HG02571 (cell line): ENCODE measurements at regions not wholly inside any gene's neighbourhood (a gene's known extent, or its start where the extent isn't known, plus 50 kb on each side); places are given as distances from the start of the nearest gene placed in this dataset.

Experiments
- ATAC-seq: cut with Tn5 transposase; IDR thresholded peaks from one replicate; pipeline ENCODE4 v1.9.1; 2021; ENCODE audit warnings: mild to moderate bottlenecking, moderate library complexity; ENCODE audit not compliant: unreplicated experiment

GRCh38 chr5:88144219-88145001 lies 124.2 kb downstream of the TMEM161B start:
- ATAC-seq, result no peak

DNA sequence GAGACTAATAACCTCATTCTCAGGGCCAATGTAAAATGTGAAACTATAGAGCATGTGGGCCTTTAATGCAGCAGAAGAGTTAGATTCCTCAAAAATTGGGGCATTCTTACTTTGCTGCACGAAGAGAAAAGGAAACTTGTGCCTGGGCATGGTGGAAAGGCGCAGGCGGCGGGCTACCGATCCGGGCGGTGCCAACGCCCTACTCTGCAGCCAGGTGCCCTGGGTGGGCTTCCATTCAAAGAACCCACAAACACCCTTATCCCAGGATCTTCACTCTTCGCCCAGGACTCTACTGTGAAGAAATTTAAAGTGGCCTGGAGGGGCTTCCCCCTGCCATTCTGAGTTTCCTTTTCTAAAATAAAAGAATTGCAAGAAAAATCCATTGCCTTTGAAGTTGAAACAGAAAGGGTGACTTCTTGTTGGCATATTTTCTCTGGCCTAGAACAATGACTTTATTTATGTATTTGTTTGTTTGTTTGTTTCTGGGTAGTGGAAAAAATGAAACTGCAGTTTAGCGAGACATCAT lies 124.9 kb downstream of the TMEM161B start:
- ATAC-seq, result no peak

DNA sequence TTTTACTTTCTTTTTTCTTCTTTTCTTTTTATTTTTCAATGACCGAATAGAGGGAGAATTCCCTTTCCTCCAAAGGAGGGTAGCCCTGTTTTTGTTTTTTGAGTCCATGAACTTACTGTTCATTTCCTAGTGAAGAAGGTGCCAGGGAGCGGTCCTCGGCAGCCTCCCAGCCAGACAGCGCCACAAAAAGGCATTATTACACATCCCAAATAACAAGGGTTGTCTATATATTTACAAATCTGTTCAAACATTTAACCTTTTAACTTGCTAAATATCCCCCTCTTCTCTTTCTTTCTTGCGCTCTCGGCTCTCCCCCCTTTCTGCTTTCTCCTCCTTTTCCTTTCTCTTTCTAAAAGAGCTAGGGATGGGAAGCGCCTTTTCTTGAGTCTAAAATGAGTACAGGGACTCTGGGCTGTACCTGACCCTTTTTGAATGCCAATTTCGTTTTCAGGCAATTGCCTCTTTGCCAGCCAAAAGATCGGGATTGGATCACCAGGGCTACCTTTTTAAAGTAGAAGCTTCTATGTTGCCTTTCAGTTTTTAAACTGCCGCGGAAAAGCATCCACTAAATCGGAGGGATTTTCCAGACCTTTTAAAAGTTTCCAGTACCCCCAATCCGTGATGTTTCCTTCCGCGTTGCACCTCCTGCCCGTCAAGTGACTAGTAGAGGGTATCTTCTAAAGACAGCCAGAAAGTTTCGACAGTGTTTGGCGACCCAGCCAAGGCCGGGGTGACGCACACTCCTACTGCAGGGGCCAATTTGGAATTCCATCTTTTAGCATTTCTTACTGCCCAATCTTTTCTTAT lies 125.6 kb downstream of the TMEM161B start:
- ATAC-seq, result no peak

DNA sequence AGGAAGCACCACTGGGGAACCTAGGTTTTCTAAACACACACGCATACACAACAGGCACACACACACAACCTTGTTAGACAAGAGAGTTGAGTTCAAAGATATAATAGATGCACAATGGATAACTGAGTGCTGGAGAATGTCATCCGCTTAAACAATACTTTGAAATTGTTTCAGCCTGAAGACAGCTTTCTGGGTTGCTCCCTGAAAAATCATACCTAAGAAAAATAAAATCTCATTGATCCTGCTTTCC lies 126.1 kb downstream of the TMEM161B start:
- ATAC-seq, result no peak

- ATAC-seq, result peak; percentile 88
These were observed 127.5 kb downstream of the TMEM161B start for GRCh38 chr5:88140856-88141752.

GRCh38 chr5:88140396-88140855 lies 128.2 kb downstream of the TMEM161B start:
- ATAC-seq, result no peak

- no peak for ATAC-seq
These were observed 138.3 kb downstream of the TMEM161B start for GRCh38 chr5:88130211-88130815.

GRCh38 chr5:88128813-88129212 lies 139.8 kb downstream of the TMEM161B start:
- no peak for ATAC-seq

- no peak for ATAC-seq
These were observed 149.0 kb downstream of the TMEM161B start for GRCh38 chr5:88119535-88120125.

GRCh38 chr5:88118179-88118578 lies 150.5 kb downstream of the TMEM161B start:
- no peak for ATAC-seq

- no peak for ATAC-seq
These were observed 151.1 kb downstream of the TMEM161B start for GRCh38 chr5:88117546-88117945.

GRCh38 chr5:88116396-88116795 lies 152.2 kb downstream of the TMEM161B start:
- no peak for ATAC-seq

DNA sequence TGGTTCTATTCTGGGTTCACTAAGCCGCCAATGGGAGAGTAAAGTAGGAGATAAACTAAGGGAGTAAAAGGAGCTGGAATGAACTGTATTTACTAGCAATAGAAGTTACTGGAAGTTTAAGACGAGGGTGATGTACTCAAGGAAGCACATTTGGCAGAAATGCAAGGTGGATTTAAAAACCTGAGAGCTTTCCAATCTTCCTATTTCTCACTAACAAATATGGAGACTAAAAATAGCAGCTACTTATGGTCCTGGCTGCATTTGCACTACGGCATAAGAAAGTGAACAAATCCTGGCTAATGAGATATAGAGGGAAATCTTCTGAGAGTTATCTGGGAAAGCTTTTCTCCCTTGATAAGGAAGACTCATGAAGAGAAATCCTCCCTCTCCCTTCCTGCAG lies 153.4 kb downstream of the TMEM161B start:
- no peak for ATAC-seq

GRCh38 chr5:88113429-88113828 lies 155.2 kb downstream of the TMEM161B start:
- ATAC-seq, result no peak

DNA sequence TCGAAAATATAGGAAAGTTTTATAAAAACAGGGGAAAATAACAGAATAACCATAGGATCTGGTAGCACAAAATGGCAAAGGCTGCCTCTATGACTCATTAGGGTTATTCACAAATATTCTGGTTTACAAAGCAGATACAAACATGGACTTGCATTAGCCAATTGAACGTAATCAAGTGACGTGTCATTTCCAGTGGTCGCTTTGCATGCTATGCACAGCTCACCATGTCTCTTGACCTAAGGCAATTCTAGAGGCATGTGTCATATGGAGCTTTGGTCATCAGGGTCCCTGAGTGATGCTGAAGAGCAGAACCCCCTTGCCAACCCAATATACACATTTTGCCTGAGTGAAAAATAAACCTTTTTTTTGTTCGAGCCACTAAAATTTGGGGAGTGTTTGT lies 158.8 kb downstream of the TMEM161B start:
- ATAC-seq, result no peak

- no peak for ATAC-seq
These were observed 160.0 kb downstream of the TMEM161B start for GRCh38 chr5:88108490-88109279.

DNA sequence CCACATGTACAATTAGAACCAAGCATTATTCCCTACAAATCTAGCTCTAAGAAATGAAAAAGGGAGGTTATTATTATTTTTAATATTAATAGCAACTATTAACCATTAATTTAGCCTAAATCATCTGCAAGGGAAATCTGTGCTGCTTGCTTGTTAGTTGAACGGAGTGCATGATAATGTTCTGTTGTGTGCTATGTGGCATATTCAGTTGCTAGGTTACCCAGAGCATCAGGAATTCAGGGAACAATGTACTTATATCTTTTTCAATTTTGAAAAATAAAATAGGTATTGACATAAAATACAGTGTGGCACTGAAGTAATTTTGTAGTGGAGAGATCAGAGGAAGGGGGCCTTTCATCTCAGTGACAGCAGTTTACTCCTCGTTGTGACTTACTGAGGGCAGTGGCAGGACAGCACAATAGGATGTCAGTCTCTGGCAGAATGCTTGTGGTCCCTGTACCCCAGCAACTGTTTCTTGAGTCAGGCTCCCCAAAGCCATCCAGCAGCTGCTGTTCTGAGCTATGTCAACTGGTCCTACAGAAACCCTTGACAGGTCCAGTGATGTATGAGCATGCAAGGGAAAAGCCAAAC lies 173.6 kb downstream of the TMEM161B start:
- ATAC-seq, result no peak

DNA sequence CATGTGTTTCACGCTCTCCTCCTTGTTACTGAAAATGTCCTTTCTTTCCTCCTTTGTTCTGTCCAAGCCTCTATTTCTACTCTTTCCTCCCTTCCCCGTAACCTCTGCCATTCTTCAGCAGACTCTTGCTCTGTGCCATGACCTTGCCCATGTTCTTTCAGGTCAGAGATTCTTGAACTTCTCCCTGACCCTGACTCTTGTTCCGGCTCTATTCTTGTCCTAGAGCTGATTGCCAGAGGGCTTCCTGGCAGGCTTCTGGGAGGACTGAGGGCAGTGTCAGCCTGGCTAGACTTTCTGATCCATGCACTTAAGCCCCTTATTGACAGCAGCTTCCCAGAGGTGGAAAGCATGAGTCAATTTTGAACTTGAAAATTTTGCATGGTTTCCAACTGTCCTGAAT lies 174.2 kb downstream of the TMEM161B start:
- no peak for ATAC-seq

- no peak for ATAC-seq
These were observed 174.9 kb downstream of the TMEM161B start for GRCh38 chr5:88093765-88094164.
